Mammary epithelial cell (primary cell): ENCODE measurements at regions not wholly inside any gene's neighbourhood (a gene's known extent, or its start where the extent isn't known, plus 50 kb on each side); places are given as distances from the start of the nearest gene placed in this dataset.

Experiments used
- EZH2 ChIP-seq: IDR thresholded peaks from 2 replicates; pipeline ENCODE4 v1.6.1; 2012; ENCODE audit warnings: low read length, inconsistent platforms, borderline replicate concordance
- TF ChIP-seq, protein P1 (sequence below), 2 donors: IDR thresholded peaks in 1 of 2; conservative IDR thresholded peaks in 1 of 2; 2 replicates each; pipeline ENCODE4 v1.5.1; 2011 to 2012; ENCODE audit warnings: inconsistent platforms in 2 of 2, low read length in 2 of 2, mild to moderate bottlenecking in 2 of 2, control low read depth in 1 of 2, low read depth in 1 of 2; ENCODE audit not compliant: insufficient read depth in 1 of 2; ENCODE audit errors: extremely low read depth in 1 of 2

DNA sequence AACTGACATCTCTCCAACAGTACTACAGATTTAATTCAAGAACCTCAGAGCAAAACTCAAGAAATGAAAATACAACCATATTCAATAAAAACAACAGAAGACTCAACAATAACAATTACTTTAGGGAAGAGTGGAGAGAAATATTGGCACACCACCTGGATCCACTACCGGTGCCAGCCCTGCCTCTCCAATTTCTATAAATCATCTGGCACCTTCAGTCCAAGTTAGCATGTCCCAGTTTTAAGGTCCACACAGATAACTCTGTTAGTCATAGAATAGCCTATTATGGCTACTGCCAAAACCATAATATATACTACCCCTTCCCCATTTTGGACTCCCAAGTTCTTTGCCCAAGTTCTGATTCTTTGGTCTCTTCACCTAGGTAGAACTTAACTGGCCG is 69.9 kb upstream of the PSMA6 start:
- TF ChIP-seq, protein P1, sequence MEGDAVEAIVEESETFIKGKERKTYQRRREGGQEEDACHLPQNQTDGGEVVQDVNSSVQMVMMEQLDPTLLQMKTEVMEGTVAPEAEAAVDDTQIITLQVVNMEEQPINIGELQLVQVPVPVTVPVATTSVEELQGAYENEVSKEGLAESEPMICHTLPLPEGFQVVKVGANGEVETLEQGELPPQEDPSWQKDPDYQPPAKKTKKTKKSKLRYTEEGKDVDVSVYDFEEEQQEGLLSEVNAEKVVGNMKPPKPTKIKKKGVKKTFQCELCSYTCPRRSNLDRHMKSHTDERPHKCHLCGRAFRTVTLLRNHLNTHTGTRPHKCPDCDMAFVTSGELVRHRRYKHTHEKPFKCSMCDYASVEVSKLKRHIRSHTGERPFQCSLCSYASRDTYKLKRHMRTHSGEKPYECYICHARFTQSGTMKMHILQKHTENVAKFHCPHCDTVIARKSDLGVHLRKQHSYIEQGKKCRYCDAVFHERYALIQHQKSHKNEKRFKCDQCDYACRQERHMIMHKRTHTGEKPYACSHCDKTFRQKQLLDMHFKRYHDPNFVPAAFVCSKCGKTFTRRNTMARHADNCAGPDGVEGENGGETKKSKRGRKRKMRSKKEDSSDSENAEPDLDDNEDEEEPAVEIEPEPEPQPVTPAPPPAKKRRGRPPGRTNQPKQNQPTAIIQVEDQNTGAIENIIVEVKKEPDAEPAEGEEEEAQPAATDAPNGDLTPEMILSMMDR (conservative IDR thresholded peaks at IDR 0.05 in 1 of 2, IDR thresholded peaks at IDR 0.05 in 1 of 2; ENCODE audit: extremely low read depth in 1 of 2, insufficient read depth in 1 of 2, low read depth in 1 of 2, low read length in 2 of 2), result no peak
- TF ChIP-seq EZH2, result no peak
